ENCODE measurements at regions not wholly inside any gene's neighbourhood (a gene's known extent, or its start where the extent isn't known, plus 50 kb on each side); places are given as distances from the start of the nearest gene placed in this dataset.
"Not testable (repeated sequence)": the region's sequence is repeated elsewhere in the genome, so short reads cannot be mapped to it uniquely, and the experiment has no call there.

DNA sequence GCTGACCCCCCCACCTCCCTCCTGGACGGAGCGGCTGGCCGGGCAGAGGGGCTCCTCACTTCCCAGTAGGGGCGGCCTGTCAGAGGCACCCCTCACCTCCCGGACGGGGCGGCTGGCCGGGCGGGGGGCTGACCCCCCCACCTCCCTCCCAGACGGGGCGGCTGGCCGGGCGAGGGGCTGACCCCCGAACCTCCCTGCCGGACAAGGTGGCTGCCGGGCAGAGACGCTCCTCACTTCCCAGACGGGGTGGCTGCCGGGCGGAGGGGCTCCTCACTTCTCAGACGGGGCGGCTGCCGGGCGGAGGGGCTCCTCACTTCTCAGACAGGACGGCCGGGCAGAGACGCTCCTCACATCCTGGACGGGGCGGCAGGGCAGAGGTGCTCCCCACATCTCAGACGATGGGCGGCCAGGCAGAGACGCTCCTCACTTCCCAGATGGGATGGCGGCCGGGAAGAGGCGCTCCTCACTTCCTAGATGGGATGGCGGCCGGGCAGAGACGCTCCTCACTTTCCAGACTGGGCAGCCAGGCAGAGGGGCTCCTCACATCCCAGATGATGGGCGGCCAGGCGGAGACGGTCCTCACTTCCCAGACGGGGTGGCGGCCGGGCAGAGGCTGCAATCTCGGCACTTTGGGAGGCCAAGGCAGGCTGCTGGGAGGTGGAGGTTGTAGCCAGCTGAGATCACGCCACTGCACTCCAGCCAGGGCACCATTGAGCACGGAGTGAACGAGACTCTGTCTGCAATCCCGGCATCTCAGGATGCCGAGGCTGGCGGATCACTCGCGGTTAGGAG, 66.2 kb upstream of the PAPPA2 start:
- not testable (repeated sequence) for H3K27ac ChIP-seq

GRCh38 chr1:176391621-176392020, 71.4 kb upstream of the PAPPA2 start:
- TF ChIP-seq, protein P1, sequence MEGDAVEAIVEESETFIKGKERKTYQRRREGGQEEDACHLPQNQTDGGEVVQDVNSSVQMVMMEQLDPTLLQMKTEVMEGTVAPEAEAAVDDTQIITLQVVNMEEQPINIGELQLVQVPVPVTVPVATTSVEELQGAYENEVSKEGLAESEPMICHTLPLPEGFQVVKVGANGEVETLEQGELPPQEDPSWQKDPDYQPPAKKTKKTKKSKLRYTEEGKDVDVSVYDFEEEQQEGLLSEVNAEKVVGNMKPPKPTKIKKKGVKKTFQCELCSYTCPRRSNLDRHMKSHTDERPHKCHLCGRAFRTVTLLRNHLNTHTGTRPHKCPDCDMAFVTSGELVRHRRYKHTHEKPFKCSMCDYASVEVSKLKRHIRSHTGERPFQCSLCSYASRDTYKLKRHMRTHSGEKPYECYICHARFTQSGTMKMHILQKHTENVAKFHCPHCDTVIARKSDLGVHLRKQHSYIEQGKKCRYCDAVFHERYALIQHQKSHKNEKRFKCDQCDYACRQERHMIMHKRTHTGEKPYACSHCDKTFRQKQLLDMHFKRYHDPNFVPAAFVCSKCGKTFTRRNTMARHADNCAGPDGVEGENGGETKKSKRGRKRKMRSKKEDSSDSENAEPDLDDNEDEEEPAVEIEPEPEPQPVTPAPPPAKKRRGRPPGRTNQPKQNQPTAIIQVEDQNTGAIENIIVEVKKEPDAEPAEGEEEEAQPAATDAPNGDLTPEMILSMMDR (conservative IDR thresholded peaks at IDR 0.05): no peak
- H3K27ac ChIP-seq: no peak overlapping the region

DNA sequence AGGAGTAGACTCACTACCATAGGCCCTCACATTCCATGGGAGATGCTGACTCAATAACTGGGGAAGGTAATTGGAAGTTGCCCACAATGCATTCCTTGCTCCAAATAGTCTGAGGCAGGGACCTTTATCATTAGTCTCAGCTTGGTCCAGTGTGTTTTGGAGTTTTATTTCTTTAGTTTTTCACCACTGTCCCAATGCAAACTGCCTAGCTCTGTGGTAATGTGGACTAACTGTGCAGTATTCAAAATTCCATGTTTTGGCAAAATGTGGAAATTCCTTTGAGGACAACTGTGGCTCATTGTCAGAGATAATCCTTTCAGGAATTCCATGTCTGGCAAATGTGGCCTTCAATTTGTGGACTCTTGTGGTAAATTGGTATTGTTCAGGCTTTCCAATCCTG, 78.1 kb upstream of the PAPPA2 start:
- H3K27ac ChIP-seq: no peak overlapping the region

GRCh38 chr1:176382163-176382562, 80.8 kb upstream of the PAPPA2 start:
- TF ChIP-seq, protein P1 (conservative IDR thresholded peaks at IDR 0.05): no peak
- no peak overlapping the region for H3K27ac ChIP-seq

More for the DNA sequence above, 78.1 kb upstream of the PAPPA2 start:
- TF ChIP-seq, protein P1 (conservative IDR thresholded peaks at IDR 0.05): no peak

GRCh38 chr1:176379626-176380339, 83.2 kb upstream of the PAPPA2 start:
- TF ChIP-seq, protein P1 (conservative IDR thresholded peaks at IDR 0.05): no peak

DNA sequence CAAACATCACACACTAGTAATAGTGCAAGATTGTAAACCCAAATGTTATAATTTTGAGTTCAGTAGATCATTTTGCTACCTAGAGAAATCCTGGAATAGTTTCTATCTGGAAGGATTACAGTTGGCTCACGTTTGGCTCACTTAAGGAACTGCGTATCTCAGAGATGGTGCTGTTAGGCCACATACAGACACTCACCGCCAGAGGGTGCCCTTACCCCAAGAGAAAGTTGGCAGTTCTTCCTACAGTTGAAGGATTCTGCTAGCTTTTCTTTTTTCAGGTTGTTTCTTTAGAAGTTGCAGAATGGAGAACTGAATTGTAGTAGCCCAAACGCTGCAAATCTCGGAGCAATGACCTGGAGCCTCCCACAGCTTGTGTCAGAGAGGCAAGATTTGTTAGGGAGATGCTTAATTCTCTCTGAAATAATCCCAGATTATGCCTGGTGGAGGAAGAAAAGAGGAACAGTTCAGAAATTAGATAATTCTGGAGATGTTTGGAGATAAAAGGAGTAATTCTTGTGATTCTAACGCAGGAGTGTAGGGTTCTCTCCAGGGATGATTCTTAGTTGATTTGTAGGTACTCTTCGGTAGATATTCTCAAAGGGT, 87.9 kb upstream of the PAPPA2 start:
- TF ChIP-seq, protein P1 (conservative IDR thresholded peaks at IDR 0.05): peak; percentile 92
- no peak overlapping the region for H3K27ac ChIP-seq

More at GRCh38 chr1:176379626-176380339, 83.2 kb upstream of the PAPPA2 start:
- H3K27ac ChIP-seq: no peak overlapping the region

DNA sequence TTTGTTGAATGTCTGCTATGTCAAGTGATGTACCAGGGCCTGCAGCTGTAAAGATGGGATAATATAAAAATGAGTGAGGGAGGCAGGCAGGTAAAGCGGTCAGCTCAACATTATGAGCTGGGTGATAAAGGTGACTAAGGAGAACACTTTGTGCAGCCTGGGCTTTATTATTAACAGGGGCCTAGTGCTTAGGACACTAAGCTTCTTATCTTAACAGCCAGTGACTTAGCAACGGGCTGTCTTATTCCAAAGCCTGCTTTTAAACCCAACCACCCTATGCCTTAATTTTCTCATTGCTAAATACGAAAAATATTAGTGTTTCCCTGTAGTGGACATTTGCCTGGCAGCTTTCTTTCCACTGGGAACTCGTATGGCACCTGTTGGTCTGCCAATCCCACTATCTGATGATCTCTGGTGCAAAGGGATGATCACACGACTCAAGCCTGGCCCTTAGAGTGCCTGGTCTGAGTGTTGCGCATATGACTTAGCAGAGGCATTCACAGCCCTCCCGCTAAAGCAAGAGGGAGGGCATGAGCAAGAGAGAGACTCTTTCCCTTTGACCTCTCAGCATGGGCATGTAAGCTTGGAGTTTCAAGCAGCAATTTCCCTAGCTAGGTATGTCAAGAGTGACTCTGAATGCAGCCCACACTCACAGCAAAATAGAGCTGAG, 98.6 kb upstream of the PAPPA2 start:
- peak overlapping the region; percentile 56 for H3K27ac ChIP-seq
- TF ChIP-seq, protein P1 (conservative IDR thresholded peaks at IDR 0.05): no peak

GRCh38 chr1:176349135-176349715, 113.8 kb upstream of the PAPPA2 start:
- H3K27ac ChIP-seq: not testable (repeated sequence)
